ENCODE measurements at regions not wholly inside any gene's neighbourhood (a gene's known extent, or its start where the extent isn't known, plus 50 kb on each side); places are given as distances from the start of the nearest gene placed in this dataset.

DNA sequence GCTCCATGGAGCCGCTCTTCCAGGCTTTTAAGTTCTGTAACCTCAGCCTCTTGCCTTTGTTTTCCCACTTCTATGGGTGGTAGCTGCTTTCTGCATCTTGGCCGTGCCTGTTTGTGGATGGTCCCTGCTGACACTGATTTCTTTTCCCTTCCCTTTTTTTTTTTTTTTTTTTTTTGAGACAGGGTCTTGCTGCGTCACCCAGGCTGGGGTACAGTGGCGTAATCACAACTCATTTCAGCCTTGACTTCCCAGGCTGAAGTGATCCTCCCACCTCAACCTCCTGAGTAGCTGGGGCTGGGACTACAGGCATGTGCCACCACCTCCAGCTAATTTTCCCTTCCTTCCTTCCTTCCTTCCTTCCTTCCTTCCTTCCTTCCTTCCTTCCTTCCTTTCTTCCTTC, 57.7 kb upstream of the EP300 start:
- TF ChIP-seq, protein P1, sequence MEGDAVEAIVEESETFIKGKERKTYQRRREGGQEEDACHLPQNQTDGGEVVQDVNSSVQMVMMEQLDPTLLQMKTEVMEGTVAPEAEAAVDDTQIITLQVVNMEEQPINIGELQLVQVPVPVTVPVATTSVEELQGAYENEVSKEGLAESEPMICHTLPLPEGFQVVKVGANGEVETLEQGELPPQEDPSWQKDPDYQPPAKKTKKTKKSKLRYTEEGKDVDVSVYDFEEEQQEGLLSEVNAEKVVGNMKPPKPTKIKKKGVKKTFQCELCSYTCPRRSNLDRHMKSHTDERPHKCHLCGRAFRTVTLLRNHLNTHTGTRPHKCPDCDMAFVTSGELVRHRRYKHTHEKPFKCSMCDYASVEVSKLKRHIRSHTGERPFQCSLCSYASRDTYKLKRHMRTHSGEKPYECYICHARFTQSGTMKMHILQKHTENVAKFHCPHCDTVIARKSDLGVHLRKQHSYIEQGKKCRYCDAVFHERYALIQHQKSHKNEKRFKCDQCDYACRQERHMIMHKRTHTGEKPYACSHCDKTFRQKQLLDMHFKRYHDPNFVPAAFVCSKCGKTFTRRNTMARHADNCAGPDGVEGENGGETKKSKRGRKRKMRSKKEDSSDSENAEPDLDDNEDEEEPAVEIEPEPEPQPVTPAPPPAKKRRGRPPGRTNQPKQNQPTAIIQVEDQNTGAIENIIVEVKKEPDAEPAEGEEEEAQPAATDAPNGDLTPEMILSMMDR (IDR thresholded peaks at IDR 0.05; ENCODE audit: low read length), result no peak
- TF ChIP-seq EZH2 (optimal IDR thresholded peaks at IDR 0.05; ENCODE audit: low read depth, low read length) (no peak), EZH2phosphoT487 (IDR thresholded peaks at IDR 0.05; ENCODE audit: low read length) (no peak)

Data from MM.1S (cell line).